ENCODE measurements at regions not wholly inside any gene's neighbourhood (a gene's known extent, or its start where the extent isn't known, plus 50 kb on each side); places are given as distances from the start of the nearest gene placed in this dataset.

DNA sequence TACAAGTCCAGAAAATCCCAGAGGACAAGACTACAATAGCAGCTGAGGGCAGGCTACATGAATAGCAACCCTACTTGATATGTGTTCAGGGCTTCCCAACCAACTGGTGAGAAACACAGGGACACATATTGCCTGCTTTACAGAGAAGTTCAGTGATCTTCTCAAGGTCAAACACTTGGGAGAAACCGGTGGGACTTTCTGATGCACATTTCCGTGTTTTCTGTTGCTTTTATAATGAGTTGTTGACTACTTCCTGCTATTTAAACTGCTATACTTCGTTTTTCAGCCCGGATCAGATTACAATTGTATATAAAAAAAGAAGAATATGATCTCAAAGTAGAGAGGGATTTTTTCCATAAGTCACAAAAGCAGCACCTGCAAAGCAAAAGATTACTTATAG, 175.1 kb downstream of the SNX18 start:
- ChIA-PET CTCF (no interaction called here), POLR2A (no interaction called here)
- DNase-seq (ENCODE audit: extremely low spot score), result no peak
- no peak for TF ChIP-seq CTCF (IDR thresholded peaks at IDR 0.05; ENCODE audit: control extremely low read depth, extremely low read depth, low read depth, missing control alignments)

GRCh38 chr5:54691656-54692055, 174.1 kb downstream of the SNX18 start:
- no peak for DNase-seq (ENCODE audit: extremely low spot score)
- no peak for TF ChIP-seq CTCF (IDR thresholded peaks at IDR 0.05; ENCODE audit: control extremely low read depth, extremely low read depth, low read depth, missing control alignments)
- ChIA-PET POLR2A (no interaction called here), CTCF (interaction anchor here (1.1 kb wide), 1 partner anchor 12 kb away, joined by 3 read pairs; no protein-coding TSS in a partner anchor)

GRCh38 chr5:54689411-54690251, 172.1 kb downstream of the SNX18 start:
- ChIA-PET POLR2A (no interaction called here), CTCF (interaction anchor here (1.1 kb wide), 1 partner anchor 17 kb away, joined by 3 read pairs; no protein-coding TSS in a partner anchor)
- no peak for DNase-seq (ENCODE audit: extremely low spot score)
- TF ChIP-seq CTCF (IDR thresholded peaks at IDR 0.05; ENCODE audit: control extremely low read depth, extremely low read depth, low read depth, missing control alignments), result no peak

DNA sequence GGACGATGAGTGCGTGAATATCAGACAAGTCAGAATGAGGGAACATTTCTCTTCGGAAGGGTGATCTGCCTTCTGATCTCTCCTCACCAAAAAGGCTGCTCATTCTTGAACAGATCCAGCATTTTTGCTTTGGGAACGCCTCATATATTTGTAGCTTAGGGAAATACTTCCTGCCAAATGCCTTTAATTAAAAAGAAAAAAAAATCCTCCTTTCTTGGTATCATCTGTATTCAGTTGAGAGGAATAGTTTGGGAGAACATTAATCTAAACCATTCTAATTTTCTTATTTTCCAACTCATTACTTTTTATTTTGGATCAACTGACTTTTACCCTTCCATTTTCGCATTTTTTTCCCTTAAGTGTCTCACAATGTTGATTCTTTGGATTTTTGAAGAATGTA, 163.4 kb downstream of the SNX18 start:
- ChIA-PET CTCF (interaction anchor here (1.5 to 2.1 kb wide), 3 partner anchors 10 to 21 kb away, joined by 4 to 6 read pairs (median 5); no protein-coding TSS in a partner anchor), POLR2A (no interaction called here)
- DNase-seq (ENCODE audit: extremely low spot score), result no peak
- TF ChIP-seq CTCF (IDR thresholded peaks at IDR 0.05; ENCODE audit: control extremely low read depth, extremely low read depth, low read depth, missing control alignments), result no peak

DNA sequence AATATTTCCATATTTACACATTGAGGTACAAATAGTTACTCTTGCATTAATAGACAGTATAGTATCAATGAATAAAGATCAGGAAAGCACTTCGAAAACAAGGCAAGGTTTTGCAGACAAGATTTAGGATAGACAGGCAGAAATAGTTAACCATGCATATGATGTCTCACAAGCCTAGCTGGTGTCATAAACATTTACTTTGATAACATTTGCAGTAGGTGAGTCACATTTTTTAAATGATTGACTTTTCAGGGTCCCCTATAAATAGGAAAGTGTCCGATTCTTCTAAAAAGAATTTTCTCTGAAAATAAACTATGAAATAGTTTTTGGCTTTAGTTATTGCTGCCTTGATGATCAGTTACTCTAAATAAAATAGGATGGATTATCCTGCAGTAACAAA, 162.1 kb downstream of the SNX18 start:
- DNase-seq (ENCODE audit: extremely low spot score), result no peak
- ChIA-PET CTCF (interaction anchor here (0.6 kb wide), 1 partner anchor 145 kb away, joined by 4 read pairs; no protein-coding TSS in a partner anchor), POLR2A (no interaction called here)
- TF ChIP-seq CTCF (IDR thresholded peaks at IDR 0.05; ENCODE audit: control extremely low read depth, extremely low read depth, low read depth, missing control alignments), result no peak

- ChIA-PET POLR2A (no interaction called here), CTCF (no interaction called here)
- no peak for DNase-seq (ENCODE audit: extremely low spot score)
- no peak for TF ChIP-seq CTCF (IDR thresholded peaks at IDR 0.05; ENCODE audit: control extremely low read depth, extremely low read depth, low read depth, missing control alignments)
These were observed 161.2 kb downstream of the SNX18 start for GRCh38 chr5:54678737-54679136.

Measured in GM10248 (cell line).